ENCODE measurements at regions not wholly inside any gene's neighbourhood (a gene's known extent, or its start where the extent isn't known, plus 50 kb on each side); places are given as distances from the start of the nearest gene placed in this dataset.

DNA sequence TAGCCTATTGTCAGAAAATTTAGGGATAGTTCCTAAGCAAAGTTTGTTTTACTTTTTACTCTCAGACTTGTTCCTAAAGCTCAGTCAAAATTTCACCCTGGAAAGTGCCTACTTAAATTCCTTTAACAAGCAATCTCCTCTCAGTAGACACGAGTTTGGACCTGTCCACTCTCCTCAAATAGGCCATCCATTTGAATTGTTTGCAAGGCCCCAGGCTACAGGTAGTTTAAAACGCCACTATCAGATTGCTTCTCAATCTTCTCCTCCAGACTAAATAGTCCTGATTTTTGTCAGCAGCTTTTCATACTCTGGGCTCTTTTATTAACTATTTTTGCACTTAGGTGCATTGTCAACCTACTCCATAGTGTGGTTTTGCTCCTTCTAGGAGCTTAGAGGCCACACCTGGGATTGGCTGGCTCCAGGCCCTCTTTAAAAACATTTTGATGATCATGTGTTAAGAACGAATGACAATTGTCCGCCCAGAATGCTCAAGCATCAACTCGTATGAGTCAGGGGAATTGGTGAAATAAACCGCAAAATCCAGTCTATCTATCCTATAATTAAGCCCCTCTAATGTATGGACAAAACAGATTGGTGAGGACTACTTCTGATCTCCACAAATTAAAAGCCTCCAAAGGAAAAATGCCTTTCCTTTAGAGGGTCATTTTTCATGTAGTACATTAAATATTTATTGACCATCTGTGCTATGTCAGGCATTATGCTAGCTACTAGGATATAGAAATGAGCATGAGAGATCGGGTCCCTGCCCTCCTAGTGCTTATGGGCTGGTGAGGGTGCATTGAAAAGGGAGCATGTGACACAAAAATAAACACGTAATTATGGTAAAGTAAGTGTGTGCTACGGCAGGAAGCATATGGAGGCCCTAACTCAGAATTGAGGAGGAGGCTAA, 333.8 kb upstream of the TNP1 start:
- Histone ChIP-seq H3K79me1 (ENCODE audit: low read length) (peaks cover 11% of the 10 kb centered on the region), H3K18ac (ENCODE audit: low read length) (no peak overlapping the region), H3K4ac (ENCODE audit: low read depth, low read length) (no peak overlapping the region), H3K4me2 (ENCODE audit: low read length) (no peak overlapping the region), H3K4me1 (ENCODE audit: control insufficient read depth in 1 of 2, insufficient read depth in 2 of 2, low read length in 2 of 2) (peaks cover 3 to 12% of the 10 kb centered on the region in 2 experiments), H3K36me3 (ENCODE audit: control insufficient read depth in 1 of 2, insufficient read depth in 2 of 2, low read length in 2 of 2) (no peaks in the 10 kb centered on the region), H4K91ac (ENCODE audit: low read depth, low read length) (peak overlapping the region; percentile 74), H3K9me3 (ENCODE audit: insufficient read depth, low read depth, low read length) (no peaks in the 10 kb centered on the region), H3K27ac (ENCODE audit: low read depth, low read length) (peak overlapping the region; percentile 31), H2BK12ac (ENCODE audit: low read length) (peak overlapping the region; percentile 51), H3K9ac (ENCODE audit: low read length) (no peak overlapping the region), H2BK5ac (ENCODE audit: low read depth, low read length, poor library complexity) (peak overlapping the region; percentile 45), H3K23ac (ENCODE audit: low read length) (no peak overlapping the region), H4K8ac (ENCODE audit: low read depth, low read length) (peak overlapping the region; percentile 13), H3K4me3 (ENCODE audit: low read depth, low read length) (no peak overlapping the region), H2BK120ac (ENCODE audit: insufficient read depth, low read length, poor library complexity) (peak overlapping the region; percentile 78), H2AK5ac (ENCODE audit: low read length) (peak overlapping the region; percentile 18), H4K12ac (ENCODE audit: low read depth, low read length) (no peak overlapping the region), H3K79me2 (ENCODE audit: control insufficient read depth, insufficient read depth, low read length, poor library complexity) (no peaks in the 10 kb centered on the region), H2AFZ (ENCODE audit: insufficient read depth, low read length, poor library complexity) (no peak overlapping the region), H3K14ac (ENCODE audit: low read length) (no peak overlapping the region), H3K27me3 (ENCODE audit: insufficient read depth, low read length) (no peaks in the 10 kb centered on the region)
- WGBS (ENCODE audit: extremely low coverage, insufficient coverage, insufficient read length): no CpG with 5 or more reads among the region's 9 CpGs
- peak in 1 of 2 donors; percentile 29 for DNase-seq

GRCh38 chr2:217192366-217192765, 332.5 kb upstream of the TNP1 start:
- Histone ChIP-seq H3K14ac (ENCODE audit: low read length) (no peak overlapping the region), H4K91ac (ENCODE audit: low read depth, low read length) (no peak overlapping the region), H2AK5ac (ENCODE audit: low read length) (no peak overlapping the region), H3K27me3 (ENCODE audit: insufficient read depth, low read length) (no peaks in the 10 kb centered on the region), H3K9ac (ENCODE audit: low read length) (no peak overlapping the region), H3K4me1 (ENCODE audit: control insufficient read depth in 1 of 2, insufficient read depth in 2 of 2, low read length in 2 of 2) (peaks cover 0 to 10% of the 10 kb centered on the region in 2 experiments), H3K18ac (ENCODE audit: low read length) (no peak overlapping the region), H3K4ac (ENCODE audit: low read depth, low read length) (no peak overlapping the region), H3K79me2 (ENCODE audit: control insufficient read depth, insufficient read depth, low read length, poor library complexity) (no peaks in the 10 kb centered on the region), H4K8ac (ENCODE audit: low read depth, low read length) (no peak overlapping the region), H3K4me2 (ENCODE audit: low read length) (no peak overlapping the region), H3K27ac (ENCODE audit: low read depth, low read length) (no peak overlapping the region), H3K36me3 (ENCODE audit: control insufficient read depth in 1 of 2, insufficient read depth in 2 of 2, low read length in 2 of 2) (no peaks in the 10 kb centered on the region), H2BK5ac (ENCODE audit: low read depth, low read length, poor library complexity) (no peak overlapping the region), H2BK120ac (ENCODE audit: insufficient read depth, low read length, poor library complexity) (no peak overlapping the region), H4K12ac (ENCODE audit: low read depth, low read length) (no peak overlapping the region), H3K4me3 (ENCODE audit: low read depth, low read length) (no peak overlapping the region), H2AFZ (ENCODE audit: insufficient read depth, low read length, poor library complexity) (no peak overlapping the region), H3K79me1 (ENCODE audit: low read length) (peaks cover 7% of the 10 kb centered on the region), H3K23ac (ENCODE audit: low read length) (no peak overlapping the region), H3K9me3 (ENCODE audit: insufficient read depth, low read depth, low read length) (no peaks in the 10 kb centered on the region), H2BK12ac (ENCODE audit: low read length) (no peak overlapping the region)
- no peak for DNase-seq
- no CpG with 5 or more reads among the region's 2 CpGs for WGBS (ENCODE audit: extremely low coverage, insufficient coverage, insufficient read length)

DNA sequence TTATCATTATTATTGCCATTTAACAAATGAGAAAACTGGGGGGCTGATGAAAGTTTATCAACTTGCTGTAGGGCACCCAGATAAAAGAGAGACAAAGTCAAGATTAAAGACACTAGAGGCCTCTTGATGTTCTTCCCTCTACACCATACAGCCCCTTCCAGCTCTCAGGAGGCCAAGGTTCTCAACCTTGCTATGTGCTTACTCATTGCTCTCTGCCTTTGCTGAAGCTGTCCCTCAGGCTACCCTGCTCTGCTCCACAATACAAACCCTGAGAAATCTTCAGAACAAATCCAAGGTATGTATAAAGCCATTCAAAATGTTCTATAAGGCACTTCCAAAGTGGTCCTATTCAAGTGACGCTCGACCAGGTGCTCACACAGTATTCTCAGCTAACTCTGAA, 329.9 kb upstream of the TNP1 start:
- no peak overlapping the region for H3K27ac ChIP-seq (ENCODE audit: low read depth, low read length)
- H3K79me1 ChIP-seq (ENCODE audit: low read length): peaks cover 7% of the 10 kb centered on the region
- no peak overlapping the region for H2BK120ac ChIP-seq (ENCODE audit: insufficient read depth, low read length, poor library complexity)
- no peak overlapping the region for H4K91ac ChIP-seq (ENCODE audit: low read depth, low read length)
- no peak overlapping the region for H3K18ac ChIP-seq (ENCODE audit: low read length)
- no peak overlapping the region for H3K4me3 ChIP-seq (ENCODE audit: low read depth, low read length)
- H2AK5ac ChIP-seq (ENCODE audit: low read length): no peak overlapping the region
- peak; percentile 61 to 71 for DNase-seq
- H2BK5ac ChIP-seq (ENCODE audit: low read depth, low read length, poor library complexity): no peak overlapping the region
- WGBS (ENCODE audit: extremely low coverage, insufficient coverage, insufficient read length): no CpG with 5 or more reads among the region's 2 CpGs
- no peaks in the 10 kb centered on the region for H3K36me3 ChIP-seq (ENCODE audit: control insufficient read depth in 1 of 2, insufficient read depth in 2 of 2, low read length in 2 of 2)
- H4K12ac ChIP-seq (ENCODE audit: low read depth, low read length): no peak overlapping the region
- no peaks in the 10 kb centered on the region for H3K79me2 ChIP-seq (ENCODE audit: control insufficient read depth, insufficient read depth, low read length, poor library complexity)
- no peaks in the 10 kb centered on the region for H3K27me3 ChIP-seq (ENCODE audit: insufficient read depth, low read length)
- H2AFZ ChIP-seq (ENCODE audit: insufficient read depth, low read length, poor library complexity): no peak overlapping the region
- no peaks in the 10 kb centered on the region for H3K9me3 ChIP-seq (ENCODE audit: insufficient read depth, low read depth, low read length)
- H3K9ac ChIP-seq (ENCODE audit: low read length): no peak overlapping the region
- H3K14ac ChIP-seq (ENCODE audit: low read length): no peak overlapping the region
- no peak overlapping the region for H3K4ac ChIP-seq (ENCODE audit: low read depth, low read length)
- H4K8ac ChIP-seq (ENCODE audit: low read depth, low read length): no peak overlapping the region
- no peak overlapping the region for H3K4me2 ChIP-seq (ENCODE audit: low read length)
- H3K23ac ChIP-seq (ENCODE audit: low read length): no peak overlapping the region
- H3K4me1 ChIP-seq (ENCODE audit: control insufficient read depth in 1 of 2, insufficient read depth in 2 of 2, low read length in 2 of 2): peaks cover 0 to 10% of the 10 kb centered on the region in 2 experiments
- no peak overlapping the region for H2BK12ac ChIP-seq (ENCODE audit: low read length)

DNA sequence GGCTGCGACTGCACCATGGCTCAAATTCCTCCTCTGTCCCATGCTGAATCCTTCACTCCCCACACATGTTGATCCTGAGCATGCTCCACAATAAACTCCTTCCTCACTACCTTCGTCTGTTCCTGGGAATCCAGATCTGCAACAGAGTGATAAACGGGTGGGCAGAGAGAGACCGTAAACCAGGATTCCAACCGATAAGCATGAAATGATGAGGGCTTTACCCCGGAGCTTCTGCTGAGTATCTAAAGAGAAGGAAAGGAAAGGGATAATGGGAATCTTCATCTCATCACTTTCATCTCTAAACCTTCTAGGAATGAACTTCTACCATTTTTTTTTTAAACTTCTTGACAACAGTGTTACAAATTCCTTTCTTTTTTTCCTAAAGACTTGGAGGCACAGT, 329.3 kb upstream of the TNP1 start:
- Histone ChIP-seq H2BK120ac (ENCODE audit: insufficient read depth, low read length, poor library complexity) (peak overlapping the region; percentile 4), H3K9ac (ENCODE audit: low read length) (no peak overlapping the region), H3K79me1 (ENCODE audit: low read length) (peaks cover 5% of the 10 kb centered on the region), H3K9me3 (ENCODE audit: insufficient read depth, low read depth, low read length) (no peaks in the 10 kb centered on the region), H3K23ac (ENCODE audit: low read length) (no peak overlapping the region), H3K4me3 (ENCODE audit: low read depth, low read length) (no peak overlapping the region), H2BK5ac (ENCODE audit: low read depth, low read length, poor library complexity) (no peak overlapping the region), H3K4me2 (ENCODE audit: low read length) (no peak overlapping the region), H3K27ac (ENCODE audit: low read depth, low read length) (no peak overlapping the region), H4K12ac (ENCODE audit: low read depth, low read length) (no peak overlapping the region), H3K79me2 (ENCODE audit: control insufficient read depth, insufficient read depth, low read length, poor library complexity) (no peaks in the 10 kb centered on the region), H2AK5ac (ENCODE audit: low read length) (peak overlapping the region; percentile 81), H3K4me1 (ENCODE audit: control insufficient read depth in 1 of 2, insufficient read depth in 2 of 2, low read length in 2 of 2) (peaks cover 0 to 6% of the 10 kb centered on the region in 2 experiments), H2AFZ (ENCODE audit: insufficient read depth, low read length, poor library complexity) (no peak overlapping the region), H4K91ac (ENCODE audit: low read depth, low read length) (peak overlapping the region; percentile 52), H3K27me3 (ENCODE audit: insufficient read depth, low read length) (no peaks in the 10 kb centered on the region), H3K14ac (ENCODE audit: low read length) (no peak overlapping the region), H2BK12ac (ENCODE audit: low read length) (no peak overlapping the region), H3K4ac (ENCODE audit: low read depth, low read length) (no peak overlapping the region), H3K18ac (ENCODE audit: low read length) (peak overlapping the region; percentile 25), H4K8ac (ENCODE audit: low read depth, low read length) (no peak overlapping the region), H3K36me3 (ENCODE audit: control insufficient read depth in 1 of 2, insufficient read depth in 2 of 2, low read length in 2 of 2) (no peaks in the 10 kb centered on the region)
- DNase-seq: peak; percentile 73 to 85
- no CpG with 5 or more reads among the region's 6 CpGs for WGBS (ENCODE audit: extremely low coverage, insufficient coverage, insufficient read length)
